ENCODE measurements at regions not wholly inside any gene's neighbourhood (a gene's known extent, or its start where the extent isn't known, plus 50 kb on each side); places are given as distances from the start of the nearest gene placed in this dataset.

- no peak for DNase-seq (ENCODE audit: low spot score)
Measured at GRCh38 chr6:7664003-7664402, 61.9 kb upstream of the BMP6 start.

GRCh38 chr6:7668936-7669335 is 57.0 kb upstream of the BMP6 start:
- no peak for DNase-seq (ENCODE audit: low spot score)

GRCh38 chr6:7669742-7670141 is 56.2 kb upstream of the BMP6 start:
- no peak for DNase-seq (ENCODE audit: low spot score)

- no peak for DNase-seq (ENCODE audit: low spot score)
Measured at GRCh38 chr6:7671076-7671475, 54.8 kb upstream of the BMP6 start.

- DNase-seq (ENCODE audit: low spot score): no peak
Measured at GRCh38 chr6:7671581-7671980, 54.3 kb upstream of the BMP6 start.

- DNase-seq (ENCODE audit: low spot score): no peak
Measured at GRCh38 chr6:7672066-7673062, 53.5 kb upstream of the BMP6 start.

GRCh38 chr6:7673063-7673536 is 52.8 kb upstream of the BMP6 start:
- DNase-seq (ENCODE audit: low spot score): peak; percentile 59

- DNase-seq (ENCODE audit: low spot score): no peak
Measured at GRCh38 chr6:7674291-7674690, 51.6 kb upstream of the BMP6 start.

GRCh38 chr6:7675353-7675945 is 50.5 kb upstream of the BMP6 start:
- no peak for DNase-seq (ENCODE audit: low spot score)

Data from ureter (tissue), 1 donor.